ENCODE measurements at regions not wholly inside any gene's neighbourhood (a gene's known extent, or its start where the extent isn't known, plus 50 kb on each side); places are given as distances from the start of the nearest gene placed in this dataset.
"Not testable (repeated sequence)": the region's sequence is repeated elsewhere in the genome, so short reads cannot be mapped to it uniquely, and the experiment has no call there.

GRCh38 chr5:4548341-4548740 is 591.8 kb upstream of the ADAMTS16 start:
- intact Hi-C loops (cut with micrococcal nuclease): no loop called here

DNA sequence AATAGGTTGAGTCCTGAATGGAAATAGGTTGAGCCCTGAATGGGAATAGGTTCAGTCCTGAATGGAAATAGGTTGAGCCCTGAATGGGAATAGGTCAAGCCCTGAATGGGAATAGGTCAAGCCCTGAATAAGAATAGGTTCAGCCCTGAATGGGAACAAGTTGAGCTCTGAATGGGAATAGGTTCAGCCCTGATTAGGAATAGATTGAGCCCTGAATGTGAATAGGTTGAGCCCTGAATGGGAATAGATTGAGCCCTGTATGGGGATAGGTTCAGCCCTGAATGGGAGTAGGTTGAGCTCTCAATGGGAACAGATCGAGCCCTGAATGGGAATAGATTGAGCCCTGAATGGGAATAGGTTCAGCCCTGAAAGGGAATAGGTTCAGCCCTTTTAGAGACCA is 590.8 kb upstream of the ADAMTS16 start:
- intact Hi-C loops (cut with micrococcal nuclease): no loop called here

DNA sequence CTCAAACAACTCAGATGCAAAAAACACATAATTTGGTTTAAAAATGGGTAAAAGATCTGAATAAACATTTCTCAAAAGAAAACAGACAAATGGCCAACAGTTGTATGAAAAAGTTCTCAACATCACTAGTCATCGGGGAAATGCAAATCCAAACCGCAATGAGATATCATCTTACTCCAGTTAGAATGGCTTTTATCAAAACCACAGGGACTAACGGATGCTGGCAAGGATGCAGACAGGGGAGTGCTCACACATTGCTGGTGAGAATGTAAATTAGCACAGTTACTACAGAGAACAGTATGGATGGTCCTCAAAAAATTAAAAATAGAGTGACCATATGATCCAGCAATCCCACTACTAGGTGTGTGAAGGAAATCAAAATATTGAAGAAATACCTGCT is 589.1 kb upstream of the ADAMTS16 start:
- intact Hi-C loops (cut with micrococcal nuclease): no loop called here

- intact Hi-C loops (cut with micrococcal nuclease): no loop called here
Observed at GRCh38 chr5:4553130-4553529, 587.0 kb upstream of the ADAMTS16 start.

DNA sequence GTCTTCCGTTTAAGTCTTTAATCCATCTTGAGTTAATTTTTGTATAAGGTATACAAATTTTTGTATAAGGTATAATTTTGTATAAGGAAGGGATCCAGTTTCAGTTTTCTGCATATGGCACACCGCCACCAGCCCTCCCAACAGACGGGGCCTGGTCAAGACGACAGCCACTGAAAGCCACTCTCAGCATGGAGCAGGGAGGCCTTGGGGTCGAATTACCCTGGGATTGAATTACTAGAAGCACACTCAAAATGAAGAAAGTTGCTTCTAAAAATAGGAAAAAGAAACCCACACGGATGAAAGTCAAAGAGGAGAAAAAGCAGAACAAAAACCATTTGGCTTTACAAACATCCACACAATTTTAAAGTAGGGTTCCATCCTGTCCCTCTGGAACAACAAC is 586.2 kb upstream of the ADAMTS16 start:
- intact Hi-C loops (cut with micrococcal nuclease): no loop called here

DNA sequence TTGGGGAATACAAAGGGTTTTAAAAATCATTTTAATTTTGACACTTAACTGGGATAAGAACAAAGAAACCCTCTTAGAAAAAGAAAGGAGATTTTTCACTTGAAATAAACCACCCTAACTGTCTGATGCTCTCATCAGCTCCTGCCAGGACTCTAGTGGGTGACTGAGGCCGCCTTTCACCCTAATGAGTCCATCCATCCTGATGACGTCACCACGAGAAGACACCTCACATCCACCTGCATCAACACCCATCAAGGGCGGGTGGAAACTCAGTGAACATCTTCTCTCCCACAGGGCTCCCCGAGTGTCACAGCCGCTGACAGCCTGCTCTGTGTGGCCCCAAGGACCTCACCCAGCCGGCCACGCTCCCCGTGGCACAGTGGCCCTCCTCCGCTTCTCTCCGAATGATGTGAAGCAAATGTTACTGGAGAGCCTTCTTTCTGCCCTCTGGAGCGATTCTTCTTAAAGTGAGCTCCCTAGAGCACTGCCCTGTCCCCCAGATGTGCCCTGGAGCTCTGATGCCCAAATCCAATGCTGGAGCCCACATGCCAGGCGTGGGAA is 584.3 kb upstream of the ADAMTS16 start:
- intact Hi-C loops (cut with micrococcal nuclease): no loop called here

GRCh38 chr5:4561403-4561802 is 578.7 kb upstream of the ADAMTS16 start:
- intact Hi-C loops (cut with micrococcal nuclease): no loop called here

- intact Hi-C loops (cut with micrococcal nuclease): no loop called here
Observed at GRCh38 chr5:4563400-4563799, 576.7 kb upstream of the ADAMTS16 start.

GRCh38 chr5:4570047-4570995 is 569.8 kb upstream of the ADAMTS16 start:
- intact Hi-C loops (cut with micrococcal nuclease): no loop called here

GRCh38 chr5:4571248-4571948 is 568.7 kb upstream of the ADAMTS16 start:
- intact Hi-C loops (cut with micrococcal nuclease): no loop called here

DNA sequence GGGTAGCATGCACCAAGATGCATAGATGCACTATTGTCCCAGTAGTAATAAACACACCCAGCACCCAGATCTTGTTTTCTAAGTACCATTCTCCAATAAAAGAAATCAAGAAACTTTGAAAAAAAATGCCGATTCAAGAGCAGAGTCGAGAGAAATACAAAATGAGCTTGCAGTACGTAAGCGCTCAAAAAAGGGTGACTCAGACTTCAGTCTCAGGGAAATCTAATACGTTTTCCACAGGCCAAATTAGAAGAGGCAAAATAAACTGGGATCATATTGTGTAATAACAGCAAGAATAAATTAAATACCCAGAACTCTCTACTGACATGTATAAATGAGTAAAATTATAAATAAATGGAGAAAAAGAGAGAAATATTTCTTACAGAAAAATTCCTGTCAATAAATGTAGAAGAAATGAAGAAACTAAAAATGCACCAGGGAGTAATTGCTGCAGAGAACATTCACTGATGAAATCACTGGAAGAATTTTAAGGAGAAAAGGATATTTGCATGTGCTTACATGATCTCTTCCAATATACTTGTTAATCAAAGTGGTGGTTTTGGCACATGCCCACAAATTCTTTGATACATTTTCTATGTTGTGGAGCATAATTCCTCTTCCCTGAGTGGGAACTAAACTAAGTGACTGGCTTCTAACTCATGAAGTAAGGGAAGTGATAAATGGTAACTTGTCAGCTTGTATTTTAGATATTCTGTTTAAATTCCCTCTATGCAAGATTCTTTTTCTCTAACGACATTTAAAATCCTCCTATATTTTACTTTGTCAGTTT is 567.6 kb upstream of the ADAMTS16 start:
- intact Hi-C loops (cut with micrococcal nuclease): no loop called here

- intact Hi-C loops (cut with micrococcal nuclease): no loop called here
Observed at GRCh38 chr5:4575608-4576007, 564.5 kb upstream of the ADAMTS16 start.

GRCh38 chr5:4576161-4576748 is 563.9 kb upstream of the ADAMTS16 start:
- intact Hi-C loops (cut with micrococcal nuclease): no loop called here

GRCh38 chr5:4576908-4577307 is 563.2 kb upstream of the ADAMTS16 start:
- intact Hi-C loops (cut with micrococcal nuclease): no loop called here

- intact Hi-C loops (cut with micrococcal nuclease): no loop called here
Observed at GRCh38 chr5:4579679-4580078, 560.5 kb upstream of the ADAMTS16 start.

- intact Hi-C loops (cut with micrococcal nuclease): no loop called here
Observed at GRCh38 chr5:4580772-4581171, 559.4 kb upstream of the ADAMTS16 start.

- intact Hi-C loops (cut with micrococcal nuclease): no loop called here
Observed at GRCh38 chr5:4581289-4581688, 558.8 kb upstream of the ADAMTS16 start.

DNA sequence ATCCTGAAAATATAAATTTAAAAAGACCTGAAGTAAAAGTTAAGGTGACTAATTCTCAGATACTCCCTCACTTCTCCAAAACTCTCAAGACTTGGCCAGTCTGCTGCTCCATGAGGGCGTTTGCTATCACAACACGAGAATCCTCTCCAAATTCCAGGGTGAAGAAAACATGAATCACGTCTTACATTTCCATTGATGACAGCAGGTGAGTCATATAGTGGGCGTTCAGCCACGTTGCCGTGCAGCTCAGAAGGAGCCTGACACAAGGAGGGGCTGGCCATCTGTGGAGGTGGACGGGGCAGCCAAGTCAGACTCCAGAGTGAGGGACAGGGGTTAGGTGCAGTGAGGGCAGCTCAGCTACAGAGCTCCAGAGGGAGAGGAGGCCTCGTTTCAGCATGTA is 555.1 kb upstream of the ADAMTS16 start:
- intact Hi-C loops (cut with micrococcal nuclease): no loop called here

GRCh38 chr5:4613440-4613839 is 526.7 kb upstream of the ADAMTS16 start:
- intact Hi-C loops (cut with micrococcal nuclease): no loop called here

- intact Hi-C loops (cut with micrococcal nuclease): no loop called here
Observed at GRCh38 chr5:4614088-4614487, 526.0 kb upstream of the ADAMTS16 start.

GRCh38 chr5:4615369-4615768 is 524.8 kb upstream of the ADAMTS16 start:
- intact Hi-C loops (cut with micrococcal nuclease): not testable (repeated sequence)
